T-cell (primary cell): ENCODE measurements at regions not wholly inside any gene's neighbourhood (a gene's known extent, or its start where the extent isn't known, plus 50 kb on each side); places are given as distances from the start of the nearest gene placed in this dataset.
A peak's percentile ranks its signal among the peaks of the same experiment; 100 is the strongest.

Experiments
- ATAC-seq, 4 experiments: fragments of 200-7000 bp in 3 of 4; fragments of 150-1000 bp in 1 of 4; cut with Tn5 transposase; replicated peaks in 1 of 4; 1 replicate in 3 of 4; 2 replicates in 1 of 4; pipeline ENCODE4 v1.10.0; 2021; ENCODE audit warnings: moderate library complexity in 3 of 4, mild to moderate bottlenecking in 2 of 4, moderate number of reproducible peaks in 1 of 4
- CTCF ChIA-PET, 2 donors: fragments of 300-600 bp; sonication (Branson Sonifier 250); formaldehyde crosslinking; loops; one replicate each; lab custom pipeline; 2022; ENCODE audit warnings: antibody characterized with exemption in 2 of 2; lab: Charles Lee
- POLR2A ChIA-PET, 2 donors: fragments of 300-600 bp; sonication (Branson Sonifier 250); formaldehyde crosslinking; loops; one replicate each; lab custom pipeline; 2022; ENCODE audit warnings: antibody characterized with exemption in 2 of 2; lab: Charles Lee
- DNase-seq, 35 experiments: peaks; one replicate each; pipeline versions ENCODE4 v3.0.0 to v3.0.0-alpha.2; 2013 to 2023
- H3K27ac ChIP-seq: one replicate; pipeline ENCODE4 v1.5.1; 2013; ENCODE audit warnings: low read length
- H3K27me3 ChIP-seq, 2 experiments: replicated peaks in 1 of 2; 1 replicate in 1 of 2; 2 replicates in 1 of 2; pipeline versions ENCODE4 v1.6.1 to v1.7.0; 2013; ENCODE audit warnings: low read length in 1 of 2, mixed read lengths in 1 of 2; ENCODE audit not compliant: control insufficient read depth in 2 of 2, insufficient read depth in 2 of 2; ENCODE audit errors: extremely low read depth in 1 of 2
- H3K36me3 ChIP-seq, 2 donors: 1 replicate in 1 of 2; 2 replicates in 1 of 2; pipeline versions ENCODE4 v1.6.1 to v1.7.0; 2013; ENCODE audit warnings: low read length in 1 of 2; ENCODE audit not compliant: control insufficient read depth in 2 of 2, insufficient read depth in 1 of 2; ENCODE audit errors: extremely low read depth in 1 of 2
- H3K4me1 ChIP-seq, 2 experiments: 1 replicate in 1 of 2; 2 replicates in 1 of 2; pipeline versions ENCODE4 v1.6.1 to v1.7.0; 2013; ENCODE audit warnings: low read length in 2 of 2, mixed read lengths in 1 of 2; ENCODE audit not compliant: insufficient read depth in 2 of 2, control insufficient read depth in 1 of 2; ENCODE audit errors: extremely low read depth in 1 of 2
- H3K4me3 ChIP-seq, 2 donors: 1 replicate in 1 of 2; 2 replicates in 1 of 2; pipeline versions ENCODE4 v1.5.1 to v1.7.0; 2013; ENCODE audit warnings: mild to moderate bottlenecking in 2 of 2, low read length in 1 of 2, moderate library complexity in 1 of 2; ENCODE audit not compliant: control insufficient read depth in 1 of 2; ENCODE audit errors: extremely low read depth in 1 of 2
- H3K9me3 ChIP-seq: 2 replicates; pipeline ENCODE4 v1.7.0; 2013
- H3K27ac Mint-ChIP-seq, 2 donors: one replicate each; pipeline ENCODE4 v1.8.0; 2020 to 2021; ENCODE audit warnings: mild to moderate bottlenecking in 2 of 2, mixed read lengths in 2 of 2
- H3K27me3 Mint-ChIP-seq, 2 donors: one replicate each; pipeline ENCODE4 v1.8.0; 2021 to 2022; ENCODE audit warnings: mixed read lengths in 2 of 2
- H3K36me3 Mint-ChIP-seq: one replicate; pipeline ENCODE4 v1.8.0; 2021; ENCODE audit warnings: mixed read lengths
- H3K4me1 Mint-ChIP-seq, 3 donors: one replicate each; pipeline ENCODE4 v1.8.0; 2020 to 2022; ENCODE audit warnings: mixed read lengths in 3 of 3, mild to moderate bottlenecking in 1 of 3
- H3K4me3 Mint-ChIP-seq, 3 donors: one replicate each; pipeline ENCODE4 v1.8.0; 2020 to 2022; ENCODE audit warnings: mild to moderate bottlenecking in 3 of 3, mixed read lengths in 3 of 3, moderate library complexity in 3 of 3
- H3K9me3 Mint-ChIP-seq, 3 donors: one replicate each; pipeline ENCODE4 v1.8.0; 2020 to 2022; ENCODE audit warnings: mixed read lengths in 3 of 3
- WGBS: methylation state at CpG from one replicate; pipeline ENCODE4 v1.1.5; 2013; ENCODE audit warnings: missing lambda C conversion rate; ENCODE audit not compliant: insufficient coverage; 5-methylcytosine and 5-hydroxymethylcytosine counted together

- WGBS = 82% methylated on average over 10 of the region's 11 CpGs
- no peak overlapping the region for H3K4me3 Mint-ChIP-seq
- peaks cover 0 to 5% of the 10 kb centered on the region in 2 experiments for H3K27me3 ChIP-seq
- H3K4me1 ChIP-seq = peaks cover 8 to 15% of the 10 kb centered on the region in 2 experiments
- H3K27ac Mint-ChIP-seq = no peak overlapping the region
- H3K4me3 ChIP-seq = no peak overlapping the region
- POLR2A ChIA-PET = interaction anchor here in 1 of 2 donors (0.6 kb wide), 1 partner anchor 150 kb away, joined by 8 read pairs; no protein-coding TSS in a partner anchor
- DNase-seq = peak in 2 of 35 experiments; percentile 5 to 17
- CTCF ChIA-PET = no interaction called here
- peaks cover 0 to 2% of the 10 kb centered on the region in 2 donors for H3K27me3 Mint-ChIP-seq
- no peaks in the 10 kb centered on the region for H3K36me3 ChIP-seq
- no peaks in the 10 kb centered on the region for H3K9me3 Mint-ChIP-seq
- H3K36me3 Mint-ChIP-seq = no peaks in the 10 kb centered on the region
- H3K27ac ChIP-seq = no peak overlapping the region
- no peak for ATAC-seq
- no peaks in the 10 kb centered on the region for H3K9me3 ChIP-seq
- peaks cover 13 to 18% (median 14%) of the 10 kb centered on the region in 3 donors for H3K4me1 Mint-ChIP-seq
These were observed 70.2 kb upstream of the CD93 start for GRCh38 chr20:23156170-23156841.

GRCh38 chr20:23155141-23155590 lies 69.0 kb upstream of the CD93 start:
- Histone ChIP-seq H3K4me3 (no peak overlapping the region), H3K27ac (no peak overlapping the region), H3K27me3 (peaks cover 0 to 5% of the 10 kb centered on the region in 2 experiments), H3K4me1 (peaks cover 4 to 11% of the 10 kb centered on the region in 2 experiments), H3K9me3 (no peaks in the 10 kb centered on the region), H3K36me3 (no peaks in the 10 kb centered on the region)
- POLR2A ChIA-PET = no interaction called here
- no peak for DNase-seq
- Mint-ChIP-seq H3K4me1 (peaks cover 10 to 12% (median 11%) of the 10 kb centered on the region in 3 donors), H3K27ac (no peak overlapping the region), H3K36me3 (no peaks in the 10 kb centered on the region), H3K27me3 (peaks cover 0 to 2% of the 10 kb centered on the region in 2 donors), H3K4me3 (no peak overlapping the region), H3K9me3 (no peaks in the 10 kb centered on the region)
- no peak for ATAC-seq
- CTCF ChIA-PET = no interaction called here
- 31% methylated on average over 3 of the region's 7 CpGs for WGBS

GRCh38 chr20:23153696-23154341 lies 67.7 kb upstream of the CD93 start:
- Mint-ChIP-seq H3K27me3 (peaks cover 0 to 2% of the 10 kb centered on the region in 2 donors), H3K9me3 (no peaks in the 10 kb centered on the region), H3K36me3 (no peaks in the 10 kb centered on the region), H3K4me1 (peaks cover 0 to 2% (median 0%) of the 10 kb centered on the region in 3 donors), H3K4me3 (no peak overlapping the region), H3K27ac (no peak overlapping the region)
- Histone ChIP-seq H3K36me3 (no peaks in the 10 kb centered on the region), H3K9me3 (no peaks in the 10 kb centered on the region), H3K4me3 (no peak overlapping the region), H3K27me3 (peaks cover 0 to 8% of the 10 kb centered on the region in 2 experiments), H3K4me1 (peaks cover 0 to 5% of the 10 kb centered on the region in 2 experiments), H3K27ac (no peak overlapping the region)
- 75% methylated on average over 2 of the region's 4 CpGs for WGBS
- ChIA-PET CTCF (interaction anchor here in 1 of 2 donors (0.5 kb wide), 1 partner anchor 1637 kb away, joined by 3 read pairs; no protein-coding TSS in a partner anchor), POLR2A (no interaction called here)
- DNase-seq = no peak
- no peak for ATAC-seq

- ChIA-PET CTCF (no interaction called here), POLR2A (no interaction called here)
- H3K27ac ChIP-seq = no peak overlapping the region
- H3K27me3 Mint-ChIP-seq = peaks cover 0 to 2% of the 10 kb centered on the region in 2 donors
- no CpG with 5 or more reads among the region's 3 CpGs for WGBS
- H3K27ac Mint-ChIP-seq = no peak overlapping the region
- no peaks in the 10 kb centered on the region for H3K9me3 ChIP-seq
- peaks cover 0 to 5% of the 10 kb centered on the region in 2 experiments for H3K4me1 ChIP-seq
- ATAC-seq (no peak), DNase-seq (no peak)
- H3K36me3 ChIP-seq = no peaks in the 10 kb centered on the region
- H3K4me3 ChIP-seq = no peak overlapping the region
- H3K9me3 Mint-ChIP-seq = no peaks in the 10 kb centered on the region
- no peak overlapping the region for H3K4me3 Mint-ChIP-seq
- peaks cover 0 to 4% (median 0%) of the 10 kb centered on the region in 3 donors for H3K4me1 Mint-ChIP-seq
- H3K27me3 ChIP-seq = peaks cover 0 to 8% of the 10 kb centered on the region in 2 experiments
- no peaks in the 10 kb centered on the region for H3K36me3 Mint-ChIP-seq
These were observed 66.8 kb upstream of the CD93 start for GRCh38 chr20:23152902-23153301.

GRCh38 chr20:23152308-23152892 lies 66.3 kb upstream of the CD93 start:
- no peak overlapping the region for H3K4me3 Mint-ChIP-seq
- Histone ChIP-seq H3K36me3 (no peaks in the 10 kb centered on the region), H3K4me3 (no peak overlapping the region), H3K27me3 (peaks cover 0 to 8% of the 10 kb centered on the region in 2 experiments), H3K4me1 (peaks cover 0 to 5% of the 10 kb centered on the region in 2 experiments), H3K27ac (no peak overlapping the region), H3K9me3 (no peaks in the 10 kb centered on the region)
- H3K36me3 Mint-ChIP-seq = no peaks in the 10 kb centered on the region
- 64% methylated on average over 7 of the region's 9 CpGs for WGBS
- ChIA-PET CTCF (no interaction called here), POLR2A (no interaction called here)
- no peaks in the 10 kb centered on the region for H3K9me3 Mint-ChIP-seq
- H3K27ac Mint-ChIP-seq = no peak overlapping the region
- no peak for ATAC-seq
- peak in 1 of 35 experiments; percentile 19 for DNase-seq
- H3K4me1 Mint-ChIP-seq = peaks cover 0 to 7% (median 0%) of the 10 kb centered on the region in 3 donors
- H3K27me3 Mint-ChIP-seq = no peaks in the 10 kb centered on the region

GRCh38 chr20:23151885-23152284 lies 65.8 kb upstream of the CD93 start:
- H3K36me3 Mint-ChIP-seq = no peaks in the 10 kb centered on the region
- CTCF ChIA-PET = no interaction called here
- ATAC-seq (no peak), DNase-seq (no peak)
- no peak overlapping the region for H3K4me3 Mint-ChIP-seq
- peaks cover 0 to 7% (median 0%) of the 10 kb centered on the region in 3 donors for H3K4me1 Mint-ChIP-seq
- peaks cover 0 to 8% of the 10 kb centered on the region in 2 experiments for H3K27me3 ChIP-seq
- no peaks in the 10 kb centered on the region for H3K27me3 Mint-ChIP-seq
- no peak overlapping the region for H3K27ac ChIP-seq
- H3K27ac Mint-ChIP-seq = no peak overlapping the region
- H3K36me3 ChIP-seq = no peaks in the 10 kb centered on the region
- no peaks in the 10 kb centered on the region for H3K9me3 ChIP-seq
- WGBS = 81% methylated on average over 5 of the region's 8 CpGs
- POLR2A ChIA-PET = no interaction called here
- H3K4me3 ChIP-seq = no peak overlapping the region
- peaks cover 0 to 5% of the 10 kb centered on the region in 2 experiments for H3K4me1 ChIP-seq
- no peaks in the 10 kb centered on the region for H3K9me3 Mint-ChIP-seq
